Erythroblast (primary cell): ENCODE measurements at regions not wholly inside any gene's neighbourhood (a gene's known extent, or its start where the extent isn't known, plus 50 kb on each side); places are given as distances from the start of the nearest gene placed in this dataset.

Experiments
- DNase-seq, 2 experiments: peaks; one replicate each; lab custom pipeline; 2025; lab: John Stamatoyannopoulos, UW
- GATA1 ChIP-seq: IDR thresholded peaks from 2 replicates; pipeline ENCODE4 v1.6.1; 2011; ENCODE audit warnings: low read depth, mild to moderate bottlenecking, control low read depth, low read length, moderate library complexity
- POLR2A ChIP-seq: IDR thresholded peaks from 2 replicates; pipeline ENCODE4 v1.6.1; 2011; ENCODE audit warnings: mild to moderate bottlenecking, low read length

DNA sequence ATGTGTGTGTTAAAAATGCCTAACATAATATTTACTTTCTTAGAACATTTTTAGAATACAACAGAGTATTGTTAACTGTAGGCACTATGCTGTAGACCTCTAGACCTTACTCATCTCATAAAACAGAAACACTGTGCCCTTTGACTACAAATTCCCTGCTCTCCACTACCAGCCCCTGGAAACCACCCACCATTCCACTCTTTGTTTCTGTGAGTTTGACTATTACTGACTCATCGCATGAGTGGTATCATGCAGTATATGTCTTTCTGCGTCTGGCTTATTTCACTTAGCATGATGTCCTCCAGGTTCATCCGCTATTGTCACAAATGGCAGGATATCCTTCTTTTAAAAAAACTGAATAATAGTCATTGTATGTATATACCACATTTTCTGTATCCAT is 216.7 kb upstream of the CFAP20DC start:
- DNase-seq = no peak
- TF ChIP-seq POLR2A = no peak
- no peak for TF ChIP-seq GATA1

DNA sequence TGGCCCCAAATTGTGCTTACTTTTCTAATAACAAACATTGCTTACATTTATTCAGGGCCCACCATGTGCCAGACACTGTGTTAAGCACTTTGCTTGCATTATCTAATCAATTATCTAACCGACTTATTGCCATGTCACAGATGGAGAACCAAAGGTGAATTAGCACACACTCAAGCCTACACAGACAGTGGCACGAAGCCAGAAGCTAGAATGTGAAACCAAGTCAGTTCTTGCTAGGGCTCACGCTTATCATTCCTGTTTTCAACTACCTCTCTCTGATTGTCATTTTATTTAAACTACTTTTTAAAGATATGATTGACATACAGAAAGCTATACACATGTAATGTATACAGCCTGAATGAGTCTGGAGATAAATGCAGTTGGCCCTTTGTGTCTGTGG is 215.7 kb upstream of the CFAP20DC start:
- TF ChIP-seq GATA1 (no peak), POLR2A (no peak)
- DNase-seq = no peak

DNA sequence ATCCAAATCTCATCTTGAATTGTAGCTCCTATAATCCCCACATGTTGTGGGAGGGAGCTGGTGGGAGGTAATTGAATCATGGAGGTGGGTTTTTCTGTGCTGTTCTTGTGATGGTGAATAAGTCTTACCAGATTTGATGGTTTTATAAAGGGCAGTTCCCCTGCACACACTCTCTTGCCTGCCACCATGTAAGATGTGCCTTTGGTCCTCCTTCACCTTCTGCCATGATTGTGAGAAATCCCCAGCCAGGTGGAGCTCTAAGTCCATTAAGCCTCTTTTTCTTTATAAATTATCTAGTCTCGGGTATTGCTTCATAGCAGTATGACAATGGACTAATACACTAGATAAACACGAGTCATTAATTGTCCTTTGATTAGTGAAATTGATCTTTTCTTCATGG is 214.5 kb upstream of the CFAP20DC start:
- TF ChIP-seq GATA1 (no peak), POLR2A (no peak)
- DNase-seq = no peak

DNA sequence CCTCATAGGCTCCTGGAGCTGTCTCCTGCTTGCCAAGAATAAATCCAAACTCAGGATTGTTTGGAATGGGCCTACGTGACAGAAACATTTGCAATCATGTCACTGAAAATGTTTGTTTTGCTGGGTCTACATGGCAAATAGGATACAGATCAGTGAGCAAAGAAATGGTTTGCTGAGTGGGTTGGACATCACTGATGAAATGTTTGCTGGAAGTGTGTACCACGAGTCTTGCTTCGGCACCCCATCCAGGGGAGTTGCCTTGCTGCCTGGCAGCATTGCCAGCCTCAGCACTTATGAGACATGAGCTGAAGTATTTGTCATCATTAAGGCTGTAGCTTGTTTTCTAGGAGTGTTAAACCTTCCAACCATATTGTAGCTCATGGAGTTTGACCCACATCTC is 213.3 kb upstream of the CFAP20DC start:
- DNase-seq = no peak
- TF ChIP-seq POLR2A (no peak), GATA1 (no peak)

DNA sequence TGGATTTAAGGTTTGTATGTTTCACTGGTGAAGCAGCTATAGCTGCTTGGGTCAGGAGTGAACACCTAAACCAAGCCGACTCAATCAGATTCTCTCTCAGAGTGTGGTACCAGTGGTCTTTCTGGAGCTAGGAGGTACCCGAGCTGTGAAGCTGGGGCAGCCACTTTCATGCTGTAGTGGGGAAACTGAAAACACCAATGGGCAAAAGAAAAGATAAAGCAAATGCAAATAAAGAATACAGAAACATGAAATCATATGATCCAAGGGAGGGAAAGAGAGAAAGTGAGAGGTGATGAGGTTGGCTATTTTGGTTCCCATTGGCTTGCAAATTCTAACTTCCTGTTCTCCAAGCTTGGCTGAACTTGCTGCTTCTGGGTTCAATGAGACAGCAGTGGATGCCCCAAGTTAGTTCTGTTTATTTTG is 212.3 kb upstream of the CFAP20DC start:
- TF ChIP-seq POLR2A (no peak), GATA1 (no peak)
- no peak for DNase-seq

DNA sequence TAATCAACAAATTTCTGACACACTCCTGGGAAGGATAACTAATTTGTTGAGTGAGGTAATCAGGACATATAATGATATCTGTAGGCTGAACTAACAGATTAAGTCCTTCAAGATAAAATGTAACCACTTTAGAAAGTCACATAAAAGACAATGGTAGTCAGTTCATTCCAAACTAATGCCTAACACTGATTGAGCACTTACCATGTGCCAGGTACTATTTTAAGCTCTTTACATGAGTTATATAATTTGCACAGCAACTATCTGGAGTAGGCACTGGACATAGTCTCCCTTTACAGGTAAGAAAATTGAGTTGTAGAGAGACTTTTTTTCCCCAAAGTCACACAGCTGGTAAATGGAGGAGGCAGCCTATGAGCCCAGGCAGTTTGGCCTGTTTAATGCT is 211.2 kb upstream of the CFAP20DC start:
- TF ChIP-seq GATA1 = no peak
- TF ChIP-seq POLR2A = no peak
- no peak for DNase-seq

DNA sequence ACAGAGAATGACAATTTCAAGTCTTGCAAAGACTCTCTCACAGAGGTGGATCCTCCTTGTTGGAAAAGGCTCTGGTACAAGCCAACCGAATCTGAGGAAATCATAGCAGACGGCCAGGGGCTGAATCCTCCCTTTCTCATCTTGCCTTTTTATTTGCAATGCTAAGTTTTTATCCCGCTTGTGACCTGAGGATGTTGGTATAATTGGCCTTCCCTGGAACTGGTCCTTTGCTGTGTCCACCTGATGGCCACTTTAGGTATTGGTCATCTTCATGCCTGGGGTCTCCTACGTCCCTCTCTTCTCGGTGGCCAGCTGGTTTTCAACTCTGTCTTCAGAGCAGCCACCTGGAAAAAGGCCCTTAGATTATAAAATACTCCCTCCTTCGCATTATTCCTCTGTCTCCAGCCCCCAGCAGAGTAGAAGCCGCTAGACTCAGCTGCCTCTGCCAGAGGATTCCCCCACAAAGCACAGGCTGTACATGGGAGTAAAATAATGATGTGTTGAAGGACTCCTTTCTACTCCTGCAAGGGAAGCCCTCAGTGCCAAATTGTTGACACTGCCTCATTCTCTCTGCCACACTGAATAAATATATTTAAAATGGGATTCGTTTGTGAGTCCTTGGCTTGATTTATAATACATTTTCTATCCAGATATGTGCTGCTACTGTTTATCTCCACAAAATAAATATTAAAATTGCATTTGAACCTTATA is 208.9 kb upstream of the CFAP20DC start:
- no peak for TF ChIP-seq POLR2A
- no peak for TF ChIP-seq GATA1
- DNase-seq = no peak

DNA sequence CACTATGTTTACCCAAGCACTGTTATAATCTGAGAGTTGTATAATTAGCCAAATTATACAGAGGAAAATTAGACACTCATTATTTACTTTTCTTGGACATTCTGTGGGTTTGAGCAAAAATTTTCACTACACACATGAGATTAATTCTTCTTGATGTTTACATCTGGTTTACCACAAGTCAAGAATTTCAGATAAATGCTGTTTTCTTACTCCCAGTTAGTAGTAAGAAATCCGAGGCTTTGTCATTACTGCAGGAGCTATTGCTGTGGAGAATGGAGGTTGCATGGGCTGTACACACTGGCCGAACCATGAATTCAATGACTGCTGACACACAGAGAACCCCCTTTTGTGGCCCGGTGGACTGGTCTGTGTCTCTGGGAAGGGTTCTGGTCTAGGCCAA is 207.7 kb upstream of the CFAP20DC start:
- no peak for TF ChIP-seq GATA1
- no peak for TF ChIP-seq POLR2A
- no peak for DNase-seq

DNA sequence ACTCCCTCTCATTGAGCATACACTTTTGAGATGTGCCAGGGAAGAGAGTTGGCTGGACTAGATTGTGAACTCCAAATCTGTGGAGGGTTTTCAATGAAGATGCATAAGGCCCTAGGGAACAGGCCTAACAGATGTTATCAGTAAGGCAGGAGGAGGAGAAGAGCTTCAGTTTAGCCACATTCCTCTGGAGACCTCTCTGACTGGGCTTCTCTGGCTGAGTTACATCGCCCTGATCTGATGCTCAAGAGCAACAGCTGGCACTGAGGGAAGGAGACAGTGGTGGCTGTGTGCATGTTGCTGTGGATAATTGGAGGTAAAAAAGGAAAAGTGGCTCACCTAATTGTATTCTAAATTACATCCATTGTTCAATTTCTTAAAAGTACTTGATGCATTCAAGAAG is 206.4 kb upstream of the CFAP20DC start:
- TF ChIP-seq GATA1 (no peak), POLR2A (no peak)
- DNase-seq = no peak

DNA sequence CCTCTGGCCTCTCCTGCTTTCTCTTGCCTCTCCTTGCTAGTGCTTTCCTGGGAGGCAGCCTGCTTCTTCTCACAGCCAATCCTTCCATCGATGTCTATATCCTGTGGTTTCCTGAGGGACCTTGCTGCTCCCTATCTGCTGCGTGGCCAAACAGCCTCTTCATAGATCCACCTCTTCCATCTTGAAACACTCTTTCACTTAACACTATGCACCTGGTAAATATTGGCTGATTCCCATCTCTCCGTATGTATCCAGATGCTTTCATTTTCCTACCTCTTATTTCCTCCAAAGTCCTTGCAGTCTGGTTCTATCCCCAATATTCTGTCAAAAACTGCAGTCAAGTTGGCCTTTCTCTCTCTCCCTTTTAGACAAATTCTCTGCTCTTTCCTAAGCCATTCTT is 205.2 kb upstream of the CFAP20DC start:
- no peak for TF ChIP-seq POLR2A
- no peak for TF ChIP-seq GATA1

DNA sequence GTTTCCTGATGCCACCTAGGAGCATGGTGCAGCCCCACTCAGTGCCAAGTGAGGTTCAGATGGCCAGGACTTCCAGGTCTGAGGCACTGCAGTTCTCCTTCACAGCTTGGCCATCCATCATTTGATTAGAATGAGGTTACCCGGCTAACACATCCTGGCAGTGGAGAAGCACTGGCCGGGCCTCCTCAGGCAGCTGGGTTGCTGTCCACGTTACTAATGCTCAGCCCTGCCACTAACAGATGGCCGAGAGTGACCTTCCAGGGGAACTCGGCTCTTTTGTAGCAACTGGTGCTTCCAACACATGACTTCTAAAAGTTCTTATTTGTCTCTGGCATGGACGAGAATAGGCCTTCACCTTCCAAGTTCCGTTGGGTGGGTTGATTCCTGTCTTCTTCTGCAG is 204.6 kb upstream of the CFAP20DC start:
- TF ChIP-seq POLR2A = no peak
- TF ChIP-seq GATA1 = no peak
- no peak for DNase-seq

More for the DNA sequence above, 205.2 kb upstream of the CFAP20DC start:
- DNase-seq = no peak

DNA sequence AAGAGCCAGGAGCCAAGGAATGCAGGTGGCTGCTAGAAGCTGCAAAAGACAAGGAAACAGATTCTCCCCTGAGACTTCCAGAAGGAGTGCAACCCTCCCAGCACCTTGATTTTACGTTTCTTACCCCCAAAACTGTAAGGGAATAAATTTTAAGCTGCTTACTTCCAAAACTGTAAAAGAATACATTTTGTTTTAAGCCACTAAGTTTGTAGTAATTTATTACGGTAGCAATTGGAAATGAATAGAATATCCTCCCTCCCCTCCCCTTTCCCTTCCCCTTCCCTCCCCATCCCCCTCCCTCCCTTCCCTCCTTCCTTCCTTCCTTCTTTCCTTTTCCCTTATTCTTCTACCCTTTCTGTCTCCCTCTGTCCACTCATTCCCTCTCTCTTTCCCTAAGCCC is 203.7 kb upstream of the CFAP20DC start:
- DNase-seq = no peak
- TF ChIP-seq POLR2A (no peak), GATA1 (no peak)

DNA sequence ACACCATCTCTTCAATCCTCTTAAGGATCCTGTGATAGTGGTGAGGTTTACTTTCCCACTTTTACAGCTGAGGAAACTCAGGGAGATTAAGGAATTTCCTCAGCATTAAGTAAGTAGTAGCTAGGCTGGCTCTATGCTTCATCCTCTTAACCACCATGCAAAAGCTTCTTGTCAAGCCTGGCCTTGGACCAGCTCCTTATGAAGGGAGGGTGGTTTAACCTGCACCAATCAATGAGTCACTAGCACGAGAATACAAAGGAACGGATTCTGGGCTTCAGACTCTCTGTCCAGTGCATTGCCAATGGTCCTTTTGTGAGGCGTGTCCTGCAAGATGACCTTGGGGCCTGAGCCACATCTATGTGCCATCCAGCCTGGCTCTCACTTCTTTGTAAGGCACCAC is 202.0 kb upstream of the CFAP20DC start:
- no peak for DNase-seq
- TF ChIP-seq POLR2A (no peak), GATA1 (no peak)

DNA sequence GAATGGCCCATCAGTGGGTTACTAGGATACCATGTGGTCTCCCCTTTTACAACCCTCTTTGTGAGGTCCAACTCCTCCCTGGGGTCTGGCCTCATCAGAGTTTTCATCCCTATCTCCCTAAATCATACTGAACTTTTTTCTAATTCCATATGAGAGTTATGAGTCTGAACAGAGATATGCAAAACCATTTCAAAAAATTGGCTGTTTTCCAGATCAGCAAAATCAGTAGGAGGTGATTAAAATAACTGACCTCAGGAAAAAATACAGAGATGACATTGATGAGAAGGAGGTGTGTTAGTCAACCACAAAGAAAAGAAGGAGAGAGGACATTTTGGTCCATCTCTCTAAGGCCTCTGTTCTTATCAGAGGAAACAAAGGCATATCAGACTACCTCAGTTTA is 200.8 kb upstream of the CFAP20DC start:
- no peak for DNase-seq
- no peak for TF ChIP-seq GATA1
- no peak for TF ChIP-seq POLR2A

DNA sequence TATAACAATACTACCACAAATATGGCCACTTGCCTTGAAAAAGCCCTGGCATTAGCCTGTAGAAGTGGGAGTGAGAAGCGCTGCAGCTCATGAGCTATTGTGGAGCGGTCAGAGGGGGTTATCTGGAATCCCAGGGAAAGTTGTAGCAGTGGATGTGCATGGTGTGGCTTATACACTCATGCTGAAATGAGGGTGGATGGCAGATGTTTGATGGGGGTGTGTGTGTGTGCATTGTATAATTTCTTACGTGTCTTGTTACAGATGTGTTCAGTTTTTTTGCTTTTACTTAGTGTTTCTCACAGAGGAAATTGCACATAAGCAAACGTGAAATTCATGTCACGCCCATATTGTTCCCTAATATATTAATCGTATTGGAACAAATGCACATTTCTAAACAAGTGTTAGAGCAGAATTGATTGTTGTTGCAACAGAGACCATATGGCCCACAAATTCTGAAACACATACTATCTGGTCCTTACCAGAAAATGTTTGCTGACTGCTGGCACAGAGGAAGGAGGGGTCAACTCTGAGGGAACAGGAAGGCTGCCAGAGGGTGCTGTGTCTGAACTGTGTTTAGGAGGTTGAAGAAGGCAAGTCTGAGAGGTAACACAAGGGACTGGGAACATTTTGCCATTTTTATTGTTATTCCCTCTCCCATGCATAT is 200.0 kb upstream of the CFAP20DC start:
- no peak for TF ChIP-seq POLR2A
- TF ChIP-seq GATA1 = no peak
- DNase-seq = no peak

DNA sequence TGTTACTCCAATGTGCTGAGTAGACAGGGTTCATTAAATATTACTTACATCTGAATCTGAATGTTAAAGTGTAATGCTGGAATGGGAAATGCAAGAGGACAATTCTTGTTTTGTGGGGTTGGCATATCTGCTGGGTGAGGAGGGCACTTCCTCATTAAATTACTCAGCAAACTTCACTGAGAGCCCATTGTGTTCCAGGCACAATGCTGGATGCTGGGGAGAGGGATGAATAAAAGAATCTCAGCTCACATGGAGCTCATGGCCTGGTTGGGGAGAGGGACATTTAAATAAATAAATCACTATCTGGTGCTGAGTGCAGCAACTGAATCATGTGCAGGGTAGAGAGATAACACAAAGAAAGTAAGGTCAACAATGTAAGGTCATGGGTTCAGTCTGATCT is 199.2 kb upstream of the CFAP20DC start:
- TF ChIP-seq GATA1 (no peak), POLR2A (no peak)
- DNase-seq = no peak
